Effector memory CD4-positive, alpha-beta T cell (primary cell): ENCODE measurements at regions not wholly inside any gene's neighbourhood (a gene's known extent, or its start where the extent isn't known, plus 50 kb on each side); places are given as distances from the start of the nearest gene placed in this dataset.
A peak's percentile ranks its signal among the peaks of the same experiment; 100 is the strongest.

Source experiments
- DNase-seq, 3 donors: peaks; one replicate each; pipeline ENCODE4 v3.0.0-alpha.2; 2020
- H3K27ac ChIP-seq: 2 replicates; pipeline ENCODE4 v1.7.0; 2013; ENCODE audit warnings: mild to moderate bottlenecking, low read length, moderate library complexity; ENCODE audit not compliant: insufficient read depth, poor library complexity, severe bottlenecking
- H3K27me3 ChIP-seq: replicated peaks from 2 replicates; pipeline ENCODE4 v1.7.0; 2013; ENCODE audit warnings: mild to moderate bottlenecking, low read length; ENCODE audit not compliant: insufficient read depth, control insufficient read depth, poor library complexity, severe bottlenecking
- H3K36me3 ChIP-seq: 2 replicates; pipeline ENCODE4 v1.7.0; 2013; ENCODE audit warnings: mild to moderate bottlenecking, low read length, moderate library complexity; ENCODE audit not compliant: control insufficient read depth, insufficient read depth
- H3K4me1 ChIP-seq: 2 replicates; pipeline ENCODE4 v1.7.0; 2013; ENCODE audit warnings: low read length, mild to moderate bottlenecking; ENCODE audit not compliant: control insufficient read depth, insufficient read depth, poor library complexity, severe bottlenecking
- H3K4me3 ChIP-seq: 2 replicates; pipeline ENCODE4 v1.7.0; 2013; ENCODE audit warnings: low read length, low read depth, mild to moderate bottlenecking; ENCODE audit not compliant: insufficient read depth, poor library complexity, severe bottlenecking
- H3K9me3 ChIP-seq: 2 replicates; pipeline ENCODE4 v1.7.0; 2013; ENCODE audit warnings: mild to moderate bottlenecking, low read length, moderate library complexity; ENCODE audit not compliant: control insufficient read depth

DNA sequence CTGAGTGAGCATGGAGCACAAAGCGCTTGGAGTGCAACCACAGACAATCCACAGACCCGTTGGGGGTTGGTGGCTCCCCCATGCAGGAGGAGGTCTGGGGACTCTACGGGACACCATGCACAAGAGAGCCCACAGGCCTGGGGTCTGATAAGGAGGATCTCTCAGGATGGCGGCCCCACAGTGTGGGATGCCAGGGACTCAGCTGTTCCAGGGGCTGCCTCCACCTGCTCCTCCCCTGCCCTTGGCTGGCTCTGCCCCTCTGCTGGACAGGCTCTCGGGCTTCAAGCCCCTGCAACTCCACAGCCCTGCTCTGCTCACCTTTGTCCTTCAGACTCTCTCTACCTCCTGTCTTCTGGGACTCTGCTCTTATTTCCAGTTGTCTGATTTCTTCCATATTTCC lies 184.5 kb upstream of the CHRNA7 start:
- no peaks in the 10 kb centered on the region for H3K9me3 ChIP-seq
- no peak overlapping the region for H3K27ac ChIP-seq
- no peaks in the 10 kb centered on the region for H3K4me1 ChIP-seq
- H3K4me3 ChIP-seq: no peak overlapping the region
- no peak for DNase-seq
- no peaks in the 10 kb centered on the region for H3K27me3 ChIP-seq
- no peaks in the 10 kb centered on the region for H3K36me3 ChIP-seq

GRCh38 chr15:31847961-31848360 lies 182.4 kb upstream of the CHRNA7 start:
- Histone ChIP-seq H3K27me3 (no peaks in the 10 kb centered on the region), H3K4me1 (no peaks in the 10 kb centered on the region), H3K36me3 (no peaks in the 10 kb centered on the region), H3K27ac (no peak overlapping the region), H3K9me3 (no peaks in the 10 kb centered on the region), H3K4me3 (no peak overlapping the region)
- no peak for DNase-seq

DNA sequence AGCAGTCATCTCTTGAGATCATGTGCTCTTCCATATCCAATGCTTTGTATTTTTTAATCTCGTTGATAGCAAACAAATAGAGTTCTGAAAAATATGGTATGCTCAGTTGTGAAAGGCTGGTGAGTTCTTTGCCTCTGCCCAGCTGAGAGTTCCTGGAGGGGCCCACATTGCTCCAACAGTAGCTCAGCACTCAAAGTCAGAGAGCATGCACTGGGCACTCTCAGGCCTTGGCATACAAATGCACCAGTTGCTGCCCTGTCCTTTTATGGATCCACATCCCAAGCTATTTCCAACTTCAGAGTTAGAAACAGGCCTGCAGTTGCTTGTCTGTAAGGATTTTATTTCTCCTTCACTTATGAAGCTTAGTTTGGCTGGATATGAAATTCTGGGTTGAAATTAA lies 181.7 kb upstream of the CHRNA7 start:
- Histone ChIP-seq H3K36me3 (no peaks in the 10 kb centered on the region), H3K4me1 (no peaks in the 10 kb centered on the region), H3K9me3 (no peaks in the 10 kb centered on the region), H3K27me3 (no peaks in the 10 kb centered on the region), H3K4me3 (no peak overlapping the region), H3K27ac (no peak overlapping the region)
- no peak for DNase-seq

GRCh38 chr15:31852933-31853799 lies 177.1 kb upstream of the CHRNA7 start:
- Histone ChIP-seq H3K36me3 (no peaks in the 10 kb centered on the region), H3K9me3 (no peaks in the 10 kb centered on the region), H3K27ac (no peak overlapping the region), H3K4me3 (no peak overlapping the region), H3K4me1 (no peaks in the 10 kb centered on the region), H3K27me3 (no peaks in the 10 kb centered on the region)
- no peak for DNase-seq

GRCh38 chr15:31856581-31856980 lies 173.7 kb upstream of the CHRNA7 start:
- no peaks in the 10 kb centered on the region for H3K4me1 ChIP-seq
- no peak for DNase-seq
- H3K27me3 ChIP-seq: no peaks in the 10 kb centered on the region
- no peaks in the 10 kb centered on the region for H3K36me3 ChIP-seq
- H3K4me3 ChIP-seq: no peak overlapping the region
- H3K27ac ChIP-seq: no peak overlapping the region
- no peaks in the 10 kb centered on the region for H3K9me3 ChIP-seq

GRCh38 chr15:31857194-31857593 lies 173.1 kb upstream of the CHRNA7 start:
- Histone ChIP-seq H3K27me3 (no peaks in the 10 kb centered on the region), H3K4me1 (no peaks in the 10 kb centered on the region), H3K4me3 (no peak overlapping the region), H3K27ac (no peak overlapping the region), H3K36me3 (no peaks in the 10 kb centered on the region), H3K9me3 (no peaks in the 10 kb centered on the region)
- no peak for DNase-seq

GRCh38 chr15:31858026-31858425 lies 172.3 kb upstream of the CHRNA7 start:
- H3K4me1 ChIP-seq: no peaks in the 10 kb centered on the region
- H3K36me3 ChIP-seq: no peaks in the 10 kb centered on the region
- H3K9me3 ChIP-seq: no peaks in the 10 kb centered on the region
- H3K27me3 ChIP-seq: no peaks in the 10 kb centered on the region
- H3K4me3 ChIP-seq: no peak overlapping the region
- no peak for DNase-seq
- no peak overlapping the region for H3K27ac ChIP-seq

GRCh38 chr15:31866248-31866647 lies 164.1 kb upstream of the CHRNA7 start:
- no peaks in the 10 kb centered on the region for H3K36me3 ChIP-seq
- no peak for DNase-seq
- no peak overlapping the region for H3K4me3 ChIP-seq
- H3K27ac ChIP-seq: no peak overlapping the region
- H3K9me3 ChIP-seq: no peaks in the 10 kb centered on the region
- peaks cover 5% of the 10 kb centered on the region for H3K4me1 ChIP-seq
- no peaks in the 10 kb centered on the region for H3K27me3 ChIP-seq

DNA sequence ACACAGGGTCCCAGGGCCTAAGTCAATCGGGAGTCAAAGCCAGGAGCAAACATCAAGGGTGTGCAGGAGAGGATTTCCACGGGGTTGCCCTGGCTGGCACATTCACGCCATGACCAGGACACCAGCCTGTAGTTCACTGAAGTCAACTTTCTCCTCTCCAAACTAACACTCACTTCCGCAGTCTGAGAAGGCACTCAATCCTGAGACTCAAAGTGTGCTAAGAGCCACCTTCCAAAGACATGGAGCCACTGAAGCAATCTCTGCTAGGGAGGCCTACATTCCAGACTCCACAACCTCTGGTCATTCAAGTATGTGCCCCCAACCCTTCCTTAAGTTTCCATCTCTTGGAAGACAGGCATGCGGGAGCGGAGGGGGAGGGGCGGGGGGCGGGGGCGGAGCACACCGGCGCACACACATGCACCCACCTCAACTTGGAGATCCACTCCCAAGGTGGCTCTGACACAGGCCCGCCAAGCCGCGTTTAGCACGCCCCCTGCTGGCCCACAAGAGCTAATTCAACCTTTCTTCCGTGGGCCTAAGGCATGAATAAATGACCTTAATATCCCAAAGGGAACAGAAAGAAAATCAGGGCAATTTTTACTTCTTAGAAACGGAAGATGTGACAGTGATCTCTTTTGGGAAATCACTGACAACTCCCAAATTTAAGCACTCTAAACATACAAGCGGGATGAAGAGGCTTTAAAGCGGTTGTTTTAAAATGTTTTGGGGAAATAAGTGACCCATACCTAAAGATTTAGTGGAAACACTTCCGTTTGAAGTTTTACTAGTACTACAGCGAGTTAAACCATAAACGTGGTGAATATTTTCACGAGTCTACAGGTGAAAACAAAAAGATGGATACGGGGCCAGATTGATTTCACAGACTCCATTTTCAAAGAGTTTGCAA lies 162.5 kb upstream of the CHRNA7 start:
- Histone ChIP-seq H3K27ac (no peak overlapping the region), H3K9me3 (no peaks in the 10 kb centered on the region), H3K4me3 (no peak overlapping the region), H3K27me3 (no peaks in the 10 kb centered on the region), H3K36me3 (no peaks in the 10 kb centered on the region), H3K4me1 (peaks cover 5% of the 10 kb centered on the region)
- peak; percentile 9 to 30 (median 12) for DNase-seq
